Lower leg skin (tissue), 3 donors: ENCODE measurements at regions not wholly inside any gene's neighbourhood (a gene's known extent, or its start where the extent isn't known, plus 50 kb on each side); places are given as distances from the start of the nearest gene placed in this dataset.

Experiments used
- POLR2A ChIP-seq, 2 donors: fragments of 450-650 bp; IDR thresholded peaks; one replicate each; pipeline ENCODE4 v1.6.1; 2016 to 2017; ENCODE audit warnings: antibody characterized with exemption in 2 of 2, mild to moderate bottlenecking in 1 of 2, moderate library complexity in 1 of 2
- TF ChIP-seq, protein P1 (sequence below), 3 donors: fragments of 450-650 bp; IDR thresholded peaks; one replicate each; pipeline ENCODE4 v1.5.1; 2016; ENCODE audit warnings: antibody characterized with exemption in 3 of 3, mild to moderate bottlenecking in 3 of 3, moderate library complexity in 2 of 3

DNA sequence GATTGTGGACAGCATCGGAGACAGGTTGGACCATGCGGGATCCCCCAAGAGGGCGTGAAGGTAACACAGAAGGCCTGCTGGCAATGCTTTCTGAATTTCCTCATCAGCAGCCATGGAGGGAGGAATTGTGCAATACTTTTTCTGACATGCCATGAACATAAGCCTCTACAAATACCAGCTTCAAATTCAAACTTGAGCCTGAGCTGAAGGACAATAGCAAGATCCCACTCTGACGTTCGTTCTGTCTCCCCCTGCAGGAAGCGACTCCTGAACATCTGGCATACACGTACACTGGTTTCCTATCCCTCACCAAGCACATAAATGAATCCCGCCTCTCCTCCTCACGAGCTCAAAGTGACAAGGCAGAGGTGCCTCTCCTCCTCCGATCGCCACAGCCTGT, 312.2 kb downstream of the BRD1 start:
- TF ChIP-seq, protein P1, sequence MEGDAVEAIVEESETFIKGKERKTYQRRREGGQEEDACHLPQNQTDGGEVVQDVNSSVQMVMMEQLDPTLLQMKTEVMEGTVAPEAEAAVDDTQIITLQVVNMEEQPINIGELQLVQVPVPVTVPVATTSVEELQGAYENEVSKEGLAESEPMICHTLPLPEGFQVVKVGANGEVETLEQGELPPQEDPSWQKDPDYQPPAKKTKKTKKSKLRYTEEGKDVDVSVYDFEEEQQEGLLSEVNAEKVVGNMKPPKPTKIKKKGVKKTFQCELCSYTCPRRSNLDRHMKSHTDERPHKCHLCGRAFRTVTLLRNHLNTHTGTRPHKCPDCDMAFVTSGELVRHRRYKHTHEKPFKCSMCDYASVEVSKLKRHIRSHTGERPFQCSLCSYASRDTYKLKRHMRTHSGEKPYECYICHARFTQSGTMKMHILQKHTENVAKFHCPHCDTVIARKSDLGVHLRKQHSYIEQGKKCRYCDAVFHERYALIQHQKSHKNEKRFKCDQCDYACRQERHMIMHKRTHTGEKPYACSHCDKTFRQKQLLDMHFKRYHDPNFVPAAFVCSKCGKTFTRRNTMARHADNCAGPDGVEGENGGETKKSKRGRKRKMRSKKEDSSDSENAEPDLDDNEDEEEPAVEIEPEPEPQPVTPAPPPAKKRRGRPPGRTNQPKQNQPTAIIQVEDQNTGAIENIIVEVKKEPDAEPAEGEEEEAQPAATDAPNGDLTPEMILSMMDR (IDR thresholded peaks at IDR 0.05), result no peak
- no peak for TF ChIP-seq POLR2A (IDR thresholded peaks at IDR 0.05)
